DOHH2 (cell line): ENCODE measurements at regions not wholly inside any gene's neighbourhood (a gene's known extent, or its start where the extent isn't known, plus 50 kb on each side); places are given as distances from the start of the nearest gene placed in this dataset.

Source experiments
- H3F3A ChIP-seq: fragments of 200-600 bp; sonication (generic), shearing (Covaris generic); 2 replicates; pipeline ENCODE4 v1.6.0; 2016; ENCODE audit warnings: antibody characterized with exemption, mild to moderate bottlenecking; ENCODE audit not compliant: control insufficient read depth, insufficient read depth
- H3K27ac ChIP-seq: fragments of 200-600 bp; sonication (generic); 2 replicates; pipeline ENCODE4 v1.5.1; 2014; ENCODE audit warnings: low read depth, mild to moderate bottlenecking, low read length, moderate library complexity
- H3K27me3 ChIP-seq: fragments of 200-600 bp; sonication (generic); 2 replicates; pipeline ENCODE4 v1.6.1; 2014; ENCODE audit warnings: mild to moderate bottlenecking, low read length, mixed read lengths; ENCODE audit not compliant: control insufficient read depth
- H3K36me3 ChIP-seq: fragments of 200-600 bp; sonication (generic); 2 replicates; pipeline ENCODE4 v1.6.1; 2014; ENCODE audit warnings: mild to moderate bottlenecking, low read length, moderate library complexity, mixed read lengths; ENCODE audit not compliant: control insufficient read depth
- H3K4me1 ChIP-seq: fragments of 200-600 bp; sonication (generic); 2 replicates; pipeline ENCODE4 v1.6.1; 2014; ENCODE audit warnings: mild to moderate bottlenecking, low read length, mixed read lengths; ENCODE audit not compliant: control insufficient read depth
- H3K4me2 ChIP-seq: fragments of 200-600 bp; sonication (generic); 2 replicates; pipeline ENCODE4 v1.6.0; 2014; ENCODE audit warnings: mild to moderate bottlenecking, low read length, moderate library complexity
- H3K4me3 ChIP-seq: fragments of 200-600 bp; sonication (generic); 2 replicates; pipeline ENCODE4 v1.5.1; 2014; ENCODE audit warnings: mild to moderate bottlenecking, low read length, mixed read lengths
- H3K79me2 ChIP-seq: fragments of 200-600 bp; sonication (generic); 2 replicates; pipeline ENCODE4 v1.6.1; 2014; ENCODE audit warnings: mild to moderate bottlenecking, low read length, mixed read lengths; ENCODE audit not compliant: control insufficient read depth
- H3K9me2 ChIP-seq: fragments of 200-600 bp; sonication (generic); replicated peaks from 2 replicates; pipeline ENCODE4 v1.6.1; 2014; ENCODE audit warnings: mild to moderate bottlenecking, low read length, mixed read lengths; ENCODE audit not compliant: control insufficient read depth
- H3K9me3 ChIP-seq: fragments of 200-600 bp; sonication (generic); 2 replicates; pipeline ENCODE4 v1.6.1; 2014; ENCODE audit warnings: antibody characterized with exemption, low read length, mixed read lengths; ENCODE audit not compliant: control insufficient read depth, insufficient read depth
- H4K20me1 ChIP-seq: fragments of 200-600 bp; sonication (generic); 2 replicates; pipeline ENCODE4 v1.6.0; 2014; ENCODE audit warnings: low read depth, mild to moderate bottlenecking, antibody characterized with exemption, low read length, moderate library complexity; ENCODE audit not compliant: control insufficient read depth, insufficient read depth
- EZH2phosphoT487 ChIP-seq: fragments of 200-600 bp; sonication (generic); IDR thresholded peaks from 2 replicates; pipeline ENCODE4 v1.6.1; 2017; ENCODE audit warnings: borderline replicate concordance, mild to moderate bottlenecking, antibody characterized with exemption, low read length, moderate library complexity, mixed read lengths
- TF ChIP-seq, protein P1 (sequence below): fragments of 200-600 bp; sonication (generic); IDR thresholded peaks from one replicate; pipeline ENCODE4 v1.5.1; 2014; ENCODE audit warnings: antibody characterized with exemption, mild to moderate bottlenecking, low read depth, low read length; ENCODE audit not compliant: poor library complexity, severe bottlenecking

DNA sequence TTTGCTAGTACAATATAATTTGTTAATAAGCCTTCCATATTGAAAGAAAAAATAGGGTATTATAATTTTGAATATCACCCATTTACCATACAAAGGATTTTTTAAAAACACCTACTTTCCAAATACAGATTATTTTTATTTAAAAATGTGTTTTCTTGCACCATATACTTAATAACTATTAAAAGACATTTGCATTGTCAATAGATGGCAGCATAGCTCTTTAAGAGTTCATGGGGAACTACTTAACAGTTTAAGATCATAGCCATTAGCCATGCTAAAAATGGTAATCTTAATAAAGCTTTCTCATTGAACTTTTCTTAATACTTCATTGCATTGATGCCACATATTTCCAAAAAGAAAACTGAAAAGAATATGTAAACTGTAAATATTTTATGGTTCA, 1995.9 kb downstream of the C4orf33 start:
- Histone ChIP-seq H3K9me2 (no peaks in the 10 kb centered on the region), H3K27me3 (no peaks in the 10 kb centered on the region), H4K20me1 (no peaks in the 10 kb centered on the region), H3K4me3 (no peak overlapping the region), H3F3A (no peaks in the 10 kb centered on the region), H3K9me3 (no peaks in the 10 kb centered on the region), H3K36me3 (no peaks in the 10 kb centered on the region), H3K27ac (no peak overlapping the region), H3K4me2 (no peak overlapping the region), H3K4me1 (no peaks in the 10 kb centered on the region), H3K79me2 (no peaks in the 10 kb centered on the region)
- no peak for TF ChIP-seq EZH2phosphoT487
- TF ChIP-seq, protein P1, sequence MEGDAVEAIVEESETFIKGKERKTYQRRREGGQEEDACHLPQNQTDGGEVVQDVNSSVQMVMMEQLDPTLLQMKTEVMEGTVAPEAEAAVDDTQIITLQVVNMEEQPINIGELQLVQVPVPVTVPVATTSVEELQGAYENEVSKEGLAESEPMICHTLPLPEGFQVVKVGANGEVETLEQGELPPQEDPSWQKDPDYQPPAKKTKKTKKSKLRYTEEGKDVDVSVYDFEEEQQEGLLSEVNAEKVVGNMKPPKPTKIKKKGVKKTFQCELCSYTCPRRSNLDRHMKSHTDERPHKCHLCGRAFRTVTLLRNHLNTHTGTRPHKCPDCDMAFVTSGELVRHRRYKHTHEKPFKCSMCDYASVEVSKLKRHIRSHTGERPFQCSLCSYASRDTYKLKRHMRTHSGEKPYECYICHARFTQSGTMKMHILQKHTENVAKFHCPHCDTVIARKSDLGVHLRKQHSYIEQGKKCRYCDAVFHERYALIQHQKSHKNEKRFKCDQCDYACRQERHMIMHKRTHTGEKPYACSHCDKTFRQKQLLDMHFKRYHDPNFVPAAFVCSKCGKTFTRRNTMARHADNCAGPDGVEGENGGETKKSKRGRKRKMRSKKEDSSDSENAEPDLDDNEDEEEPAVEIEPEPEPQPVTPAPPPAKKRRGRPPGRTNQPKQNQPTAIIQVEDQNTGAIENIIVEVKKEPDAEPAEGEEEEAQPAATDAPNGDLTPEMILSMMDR: peak; percentile 33

GRCh38 chr4:131093303-131093702, 1997.4 kb downstream of the C4orf33 start:
- Histone ChIP-seq H3K36me3 (no peaks in the 10 kb centered on the region), H3K4me3 (no peak overlapping the region), H3K9me3 (no peaks in the 10 kb centered on the region), H3F3A (no peaks in the 10 kb centered on the region), H3K4me2 (no peak overlapping the region), H3K27me3 (no peaks in the 10 kb centered on the region), H3K4me1 (no peaks in the 10 kb centered on the region), H4K20me1 (no peaks in the 10 kb centered on the region), H3K79me2 (no peaks in the 10 kb centered on the region), H3K27ac (no peak overlapping the region), H3K9me2 (no peaks in the 10 kb centered on the region)
- TF ChIP-seq, protein P1: no peak
- TF ChIP-seq EZH2phosphoT487: no peak

DNA sequence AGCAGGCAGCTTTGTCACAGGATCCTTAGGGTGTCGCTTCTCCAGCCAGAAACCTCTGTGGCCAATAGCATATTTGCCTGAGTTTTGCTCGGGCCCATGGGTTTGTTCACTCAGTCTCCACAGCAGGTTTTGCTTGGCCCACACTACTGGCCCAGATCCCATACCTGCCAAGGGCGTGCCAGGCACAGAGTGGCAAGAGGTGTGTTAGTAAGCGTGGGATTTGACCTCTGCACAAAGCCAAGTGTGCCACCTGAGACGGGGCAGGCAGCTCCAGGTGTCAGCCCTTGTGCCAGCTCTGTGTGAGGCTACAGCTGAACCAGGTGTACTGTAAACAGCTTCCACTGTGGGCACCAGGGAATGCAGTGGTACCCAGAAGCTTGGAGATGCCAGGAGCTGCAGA, 2003.0 kb downstream of the C4orf33 start:
- H3K4me3 ChIP-seq: no peak overlapping the region
- no peaks in the 10 kb centered on the region for H3K36me3 ChIP-seq
- no peaks in the 10 kb centered on the region for H3K79me2 ChIP-seq
- no peaks in the 10 kb centered on the region for H3K9me3 ChIP-seq
- H3K27ac ChIP-seq: no peak overlapping the region
- no peaks in the 10 kb centered on the region for H3K27me3 ChIP-seq
- no peaks in the 10 kb centered on the region for H3F3A ChIP-seq
- H3K9me2 ChIP-seq: no peaks in the 10 kb centered on the region
- no peaks in the 10 kb centered on the region for H4K20me1 ChIP-seq
- no peak overlapping the region for H3K4me2 ChIP-seq
- no peaks in the 10 kb centered on the region for H3K4me1 ChIP-seq
- TF ChIP-seq, protein P1: no peak
- no peak for TF ChIP-seq EZH2phosphoT487

- Histone ChIP-seq H3K27me3 (no peaks in the 10 kb centered on the region), H4K20me1 (no peaks in the 10 kb centered on the region), H3K9me3 (no peaks in the 10 kb centered on the region), H3K27ac (no peak overlapping the region), H3K4me1 (no peaks in the 10 kb centered on the region), H3K4me2 (no peak overlapping the region), H3F3A (no peaks in the 10 kb centered on the region), H3K4me3 (no peak overlapping the region), H3K9me2 (no peaks in the 10 kb centered on the region), H3K79me2 (no peaks in the 10 kb centered on the region), H3K36me3 (no peaks in the 10 kb centered on the region)
- TF ChIP-seq, protein P1: no peak
- TF ChIP-seq EZH2phosphoT487: no peak
Measured at GRCh38 chr4:131113273-131113672, 2017.3 kb downstream of the C4orf33 start.
